Thymus (tissue), 11 donors: ENCODE measurements at regions not wholly inside any gene's neighbourhood (a gene's known extent, or its start where the extent isn't known, plus 50 kb on each side); places are given as distances from the start of the nearest gene placed in this dataset.

Experiments
- DNase-seq, 9 donors: peaks; one replicate each; pipeline ENCODE4 v3.0.0-alpha.2; 2013; ENCODE audit warnings: low spot score in 9 of 9, low read depth in 6 of 9, missing footprints in 1 of 9
- H3K27ac ChIP-seq, 2 donors: one replicate each; pipeline ENCODE4 v1.5.1; 2013; ENCODE audit warnings: control low read depth in 1 of 2, low read depth in 1 of 2, low read length in 1 of 2, mild to moderate bottlenecking in 1 of 2, moderate library complexity in 1 of 2
- H3K27me3 ChIP-seq, 2 donors: one replicate each; pipeline ENCODE4 v1.5.1; 2013; ENCODE audit warnings: low read length in 1 of 2; ENCODE audit not compliant: control insufficient read depth in 2 of 2, insufficient read depth in 1 of 2
- H3K36me3 ChIP-seq, 2 donors: one replicate each; pipeline ENCODE4 v1.5.1; 2013; ENCODE audit warnings: low read length in 1 of 2, mild to moderate bottlenecking in 1 of 2, moderate library complexity in 1 of 2; ENCODE audit not compliant: control insufficient read depth in 2 of 2, insufficient read depth in 2 of 2
- H3K4me1 ChIP-seq, 2 donors: one replicate each; pipeline ENCODE4 v1.5.1; 2013; ENCODE audit warnings: low read length in 2 of 2; ENCODE audit not compliant: control insufficient read depth in 2 of 2, insufficient read depth in 2 of 2
- H3K4me3 ChIP-seq, 2 donors: one replicate each; pipeline ENCODE4 v1.5.1; 2013; ENCODE audit warnings: low read length in 2 of 2, control low read depth in 1 of 2, mild to moderate bottlenecking in 1 of 2
- H3K9me3 ChIP-seq, 2 donors: one replicate each; pipeline ENCODE4 v1.5.1; 2013; ENCODE audit warnings: low read length in 1 of 2, mild to moderate bottlenecking in 1 of 2; ENCODE audit not compliant: control insufficient read depth in 2 of 2, insufficient read depth in 1 of 2
- WGBS: extraction: QIAGEN DNeasy Blood & Tissue Kit; methylation state at CpG from one replicate; pipeline ENCODE4 v1.1.7; 2013; 5-methylcytosine and 5-hydroxymethylcytosine counted together
- donor health status: healthy.

GRCh38 chr17:68812876-68813584 lies 142.2 kb downstream of the ABCA8 start:
- peak in 4 of 9 donors; percentile 0 to 18 (median 4) for DNase-seq
- Histone ChIP-seq H3K27me3 (no peaks in the 10 kb centered on the region), H3K4me1 (no peaks in the 10 kb centered on the region), H3K36me3 (no peaks in the 10 kb centered on the region), H3K9me3 (peaks cover 0 to 2% of the 10 kb centered on the region in 2 donors), H3K27ac (no peak overlapping the region), H3K4me3 (no peak overlapping the region)
- WGBS = 25% methylated on average over 1 of the region's 1 CpG

DNA sequence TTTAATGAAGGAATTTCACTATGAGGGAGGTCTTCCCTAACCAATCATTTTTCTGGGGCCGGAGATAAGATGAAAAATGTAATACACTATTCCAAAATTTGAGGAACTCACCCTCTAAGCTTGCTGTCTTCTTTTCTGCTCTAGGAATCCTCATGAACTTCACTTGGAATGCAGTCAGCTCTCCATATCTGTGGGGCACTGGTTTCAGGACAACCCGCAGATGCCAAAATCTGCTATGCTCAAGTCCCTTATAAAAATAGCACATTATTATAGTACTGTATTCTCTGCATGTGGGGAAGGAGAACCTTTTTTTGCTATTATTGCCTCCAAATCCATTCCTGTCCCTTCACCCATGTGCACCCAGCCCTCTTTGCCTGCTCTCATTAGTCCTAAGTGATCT lies 146.0 kb downstream of the ABCA8 start:
- H3K27ac ChIP-seq = no peak overlapping the region
- WGBS = 97% methylated on average over 2 of the region's 2 CpGs
- H3K4me3 ChIP-seq = no peak overlapping the region
- no peak for DNase-seq
- H3K4me1 ChIP-seq = no peaks in the 10 kb centered on the region
- H3K9me3 ChIP-seq = peaks cover 0 to 2% of the 10 kb centered on the region in 2 donors
- no peaks in the 10 kb centered on the region for H3K27me3 ChIP-seq
- no peaks in the 10 kb centered on the region for H3K36me3 ChIP-seq

DNA sequence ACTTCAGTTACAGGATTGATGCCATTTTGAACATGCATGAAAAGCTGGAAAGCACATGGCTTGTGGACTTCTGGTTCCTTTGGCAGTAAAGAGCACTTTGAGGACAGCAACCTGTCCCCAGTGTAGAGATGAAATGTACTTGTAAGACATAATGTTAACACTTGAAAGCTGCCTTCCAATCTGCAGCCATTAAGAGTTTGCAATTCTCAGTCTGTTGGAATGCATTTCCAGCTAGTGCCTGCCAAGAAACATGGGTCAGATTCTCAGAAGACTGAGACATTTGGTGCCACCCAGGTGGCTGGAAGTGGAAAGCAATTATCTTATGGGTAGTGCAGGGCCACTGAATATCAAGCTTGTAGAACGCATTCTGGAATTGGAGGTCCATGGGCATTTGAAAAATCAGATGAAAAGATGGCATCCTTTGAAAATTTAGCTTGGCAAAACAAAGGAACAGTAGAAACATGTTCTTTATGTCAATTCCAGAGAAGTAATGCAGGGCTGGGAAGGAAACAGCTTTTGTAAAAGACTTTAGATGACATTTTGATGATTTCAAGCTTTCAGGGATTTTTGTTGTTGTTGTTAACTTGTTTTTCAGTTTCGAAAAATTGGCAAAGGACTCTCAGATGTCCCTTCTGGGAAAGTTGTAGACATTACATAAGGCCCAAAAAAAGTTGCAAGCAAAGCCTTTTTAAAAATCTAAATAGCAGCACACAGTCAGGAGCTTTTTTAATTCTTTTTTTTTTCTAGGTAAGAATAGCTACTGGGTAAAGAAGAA lies 147.0 kb downstream of the ABCA8 start:
- no peaks in the 10 kb centered on the region for H3K36me3 ChIP-seq
- H3K4me3 ChIP-seq = no peak overlapping the region
- H3K9me3 ChIP-seq = peaks cover 0 to 2% of the 10 kb centered on the region in 2 donors
- H3K4me1 ChIP-seq = no peaks in the 10 kb centered on the region
- 96% methylated on average over 2 of the region's 2 CpGs for WGBS
- H3K27me3 ChIP-seq = no peaks in the 10 kb centered on the region
- no peak for DNase-seq
- no peak overlapping the region for H3K27ac ChIP-seq

- Histone ChIP-seq H3K9me3 (no peaks in the 10 kb centered on the region), H3K36me3 (no peaks in the 10 kb centered on the region), H3K4me1 (no peaks in the 10 kb centered on the region), H3K4me3 (no peak overlapping the region), H3K27ac (no peak overlapping the region), H3K27me3 (no peaks in the 10 kb centered on the region)
- DNase-seq = no peak
- WGBS = 90% methylated on average over 1 of the region's 1 CpG
These were observed 149.6 kb downstream of the ABCA8 start for GRCh38 chr17:68805609-68806008.

GRCh38 chr17:68804777-68805520 lies 150.2 kb downstream of the ABCA8 start:
- Histone ChIP-seq H3K36me3 (no peaks in the 10 kb centered on the region), H3K4me3 (no peak overlapping the region), H3K27me3 (no peaks in the 10 kb centered on the region), H3K27ac (no peak overlapping the region), H3K4me1 (no peaks in the 10 kb centered on the region), H3K9me3 (no peaks in the 10 kb centered on the region)
- no peak for DNase-seq
- WGBS = 98% methylated on average over 1 of the region's 1 CpG

GRCh38 chr17:68803164-68803929 lies 151.8 kb downstream of the ABCA8 start:
- 88% methylated on average over 4 of the region's 4 CpGs for whole genome bisulfite sequencing
- H3K36me3 ChIP-seq = no peaks in the 10 kb centered on the region

GRCh38 chr17:68801335-68802247 lies 153.6 kb downstream of the ABCA8 start:
- no peak overlapping the region for H3K27ac ChIP-seq
- H3K4me3 ChIP-seq = no peak overlapping the region
- WGBS = 97% methylated on average over 9 of the region's 9 CpGs
- DNase-seq = no peak
- no peaks in the 10 kb centered on the region for H3K36me3 ChIP-seq
- no peaks in the 10 kb centered on the region for H3K27me3 ChIP-seq
- H3K4me1 ChIP-seq = no peaks in the 10 kb centered on the region
- H3K9me3 ChIP-seq = no peaks in the 10 kb centered on the region

More at GRCh38 chr17:68803164-68803929, 151.8 kb downstream of the ABCA8 start:
- no peak for DNase-seq
- no peak overlapping the region for H3K4me3 ChIP-seq
- H3K27ac ChIP-seq = no peak overlapping the region
- H3K9me3 ChIP-seq = no peaks in the 10 kb centered on the region
- H3K4me1 ChIP-seq = no peaks in the 10 kb centered on the region
- no peaks in the 10 kb centered on the region for H3K27me3 ChIP-seq

GRCh38 chr17:68800751-68801150 lies 154.4 kb downstream of the ABCA8 start:
- DNase-seq = no peak
- H3K4me3 ChIP-seq = no peak overlapping the region
- no peaks in the 10 kb centered on the region for H3K36me3 ChIP-seq
- no peaks in the 10 kb centered on the region for H3K4me1 ChIP-seq
- no peaks in the 10 kb centered on the region for H3K9me3 ChIP-seq
- no peak overlapping the region for H3K27ac ChIP-seq
- H3K27me3 ChIP-seq = no peaks in the 10 kb centered on the region
